IMR-90 (cell line): ENCODE measurements at regions not wholly inside any gene's neighbourhood (a gene's known extent, or its start where the extent isn't known, plus 50 kb on each side); places are given as distances from the start of the nearest gene placed in this dataset.

Source experiments
- ATAC-seq: fragments of 200-7000 bp; cut with Tn5 transposase; 2 replicates; pipeline ENCODE4 v1.9.1; 2020; ENCODE audit warnings: low read depth, mild to moderate bottlenecking, moderate library complexity
- BruUV-seq: library from RNA; stranded (reverse); fragments of 400-500 nt; replicated peaks from 2 replicates; lab custom pipeline; 2021; lab: Mats Ljungman, UMichigan
- CTCF ChIA-PET: fragments of 300-600 bp; formaldehyde crosslinking; extraction: SDS; loops from one replicate; lab custom pipeline; 2021; ENCODE audit warnings: antibody characterized with exemption; lab: Yijun Ruan, JAX
- POLR2A ChIA-PET: fragments of 300-600 bp; sonication (Branson Sonifier 250); formaldehyde crosslinking; loops from one replicate; lab custom pipeline; 2022; ENCODE audit warnings: antibody characterized with exemption; ENCODE audit not compliant: unreplicated experiment; lab: Charles Lee
- DNase-seq: peaks from one replicate; pipeline ENCODE4 v3.0.0; 2013
- H2AFZ ChIP-seq: replicated peaks from 2 replicates; pipeline ENCODE3; 2013; ENCODE audit warnings: low read length, mild to moderate bottlenecking; ENCODE audit not compliant: poor library complexity
- H2AK5ac ChIP-seq: 2 replicates; pipeline ENCODE4 v1.6.1; 2013; ENCODE audit warnings: low read depth, low read length, inconsistent platforms
- H2AK9ac ChIP-seq: replicated peaks from 2 replicates; pipeline ENCODE3; 2013; ENCODE audit warnings: mild to moderate bottlenecking, low read depth, low read length, moderate library complexity; ENCODE audit not compliant: poor library complexity
- H2BK120ac ChIP-seq: 2 replicates; pipeline ENCODE4 v1.6.1; 2013; ENCODE audit warnings: low read depth, low read length, inconsistent platforms
- H2BK15ac ChIP-seq: 3 replicates; pipeline ENCODE4 v1.6.1; 2013; ENCODE audit warnings: low read depth, low read length, inconsistent platforms
- H2BK20ac ChIP-seq: 2 replicates; pipeline ENCODE4 v1.6.1; 2013; ENCODE audit warnings: low read depth, mild to moderate bottlenecking, inconsistent platforms, low read length, moderate library complexity
- H2BK5ac ChIP-seq: 2 replicates; pipeline ENCODE4 v1.6.1; 2013; ENCODE audit warnings: mild to moderate bottlenecking, low read depth, low read length, inconsistent platforms; ENCODE audit not compliant: poor library complexity, severe bottlenecking
- H3K14ac ChIP-seq: replicated peaks from 2 replicates; pipeline ENCODE4 v1.6.1; 2013; ENCODE audit warnings: low read depth, low read length, inconsistent platforms
- H3K18ac ChIP-seq: 2 replicates; pipeline ENCODE4 v1.6.1; 2013; ENCODE audit warnings: low read depth, low read length, control low read depth
- H3K23ac ChIP-seq: 2 replicates; pipeline ENCODE4 v1.6.1; 2013; ENCODE audit warnings: low read depth, low read length, inconsistent platforms
- H3K27ac ChIP-seq: 2 replicates; pipeline ENCODE4 v1.5.1; 2013; ENCODE audit warnings: mild to moderate bottlenecking, control low read depth, low read length; ENCODE audit not compliant: insufficient read depth
- H3K27me3 ChIP-seq: 2 replicates; pipeline ENCODE4 v1.6.1; 2013; ENCODE audit warnings: low read length; ENCODE audit not compliant: control insufficient read depth, insufficient read depth
- H3K36me3 ChIP-seq: 2 replicates; pipeline ENCODE4 v1.6.1; 2013; ENCODE audit warnings: low read length, mixed read lengths; ENCODE audit not compliant: control insufficient read depth, insufficient read depth
- H3K4ac ChIP-seq: 2 replicates; pipeline ENCODE4 v1.6.1; 2013; ENCODE audit warnings: low read depth, low read length, inconsistent platforms
- H3K4me1 ChIP-seq: 2 replicates; pipeline ENCODE4 v1.6.1; 2013; ENCODE audit warnings: low read length, mixed read lengths; ENCODE audit not compliant: control insufficient read depth, insufficient read depth
- H3K4me2 ChIP-seq: 2 replicates; pipeline ENCODE4 v1.6.1; 2013; ENCODE audit warnings: low read depth, mild to moderate bottlenecking, control low read depth, low read length, moderate library complexity
- H3K4me3 ChIP-seq: 2 replicates; pipeline ENCODE4 v1.5.1; 2013; ENCODE audit warnings: low read depth, mild to moderate bottlenecking, control low read depth, low read length, moderate library complexity; ENCODE audit not compliant: insufficient read depth
- H3K56ac ChIP-seq: 2 replicates; pipeline ENCODE4 v1.6.1; 2013; ENCODE audit warnings: low read length, inconsistent platforms; ENCODE audit not compliant: insufficient read depth; ENCODE audit errors: extremely low read depth
- H3K79me1 ChIP-seq, 2 experiments: 2 replicates each; pipeline ENCODE4 v1.6.1; 2013; ENCODE audit warnings: low read length in 2 of 2, inconsistent platforms in 1 of 2, low read depth in 1 of 2
- H3K9ac ChIP-seq: 2 replicates; pipeline ENCODE4 v1.6.1; 2013; ENCODE audit warnings: low read depth, low read length, control low read depth
- H3K9me1 ChIP-seq: 2 replicates; pipeline ENCODE4 v1.6.1; 2013; ENCODE audit warnings: low read length, inconsistent platforms; ENCODE audit not compliant: insufficient read depth
- H3K9me3 ChIP-seq: 2 replicates; pipeline ENCODE4 v1.6.1; 2013; ENCODE audit warnings: low read length; ENCODE audit not compliant: control insufficient read depth, insufficient read depth
- H4K20me1 ChIP-seq: 2 replicates; pipeline ENCODE4 v1.6.1; 2013; ENCODE audit warnings: low read length, inconsistent platforms; ENCODE audit not compliant: insufficient read depth
- H4K5ac ChIP-seq: 2 replicates; pipeline ENCODE4 v1.6.1; 2013; ENCODE audit warnings: mild to moderate bottlenecking, low read depth, low read length, control low read depth
- H4K8ac ChIP-seq, 2 experiments: 2 replicates each; pipeline ENCODE4 v1.6.1; 2013; ENCODE audit warnings: low read depth in 2 of 2, low read length in 2 of 2, control low read depth in 1 of 2, inconsistent platforms in 1 of 2
- H4K91ac ChIP-seq: 2 replicates; pipeline ENCODE4 v1.6.1; 2013; ENCODE audit warnings: low read depth, low read length, inconsistent platforms; ENCODE audit not compliant: insufficient read depth
- BHLHE40 ChIP-seq: fragments of 150-350 bp; IDR thresholded peaks from 2 replicates; pipeline ENCODE4 v1.6.1; 2016; ENCODE audit warnings: mild to moderate bottlenecking, low read depth, low read length
- CEBPB ChIP-seq: IDR thresholded peaks from 2 replicates; pipeline ENCODE4 v1.6.1; 2012; ENCODE audit warnings: low read depth, low read length, improper control_type of control experiment
- CHD1 ChIP-seq: IDR thresholded peaks from 2 replicates; pipeline ENCODE4 v1.6.1; 2012; ENCODE audit warnings: low read depth, low read length, improper control_type of control experiment
- FOS ChIP-seq: fragments of 150-350 bp; IDR thresholded peaks from 2 replicates; pipeline ENCODE4 v1.6.1; 2016; ENCODE audit warnings: low read depth, low read length
- MAFK ChIP-seq: IDR thresholded peaks from 2 replicates; pipeline ENCODE4 v1.6.1; 2012; ENCODE audit warnings: low read depth, low read length, improper control_type of control experiment
- MAZ ChIP-seq: IDR thresholded peaks from 2 replicates; pipeline ENCODE4 v1.6.1; 2012; ENCODE audit warnings: low read depth, mild to moderate bottlenecking, low read length, improper control_type of control experiment, moderate library complexity, borderline replicate concordance
- MXI1 ChIP-seq: IDR thresholded peaks from 2 replicates; pipeline ENCODE4 v1.6.1; 2012; ENCODE audit warnings: low read depth, mild to moderate bottlenecking, low read length, moderate library complexity, borderline replicate concordance
- NFE2L2 ChIP-seq: fragments of 150-350 bp; IDR thresholded peaks from 2 replicates; pipeline ENCODE4 v1.6.1; 2016; ENCODE audit warnings: low read depth, mild to moderate bottlenecking, low read length
- POLR2A ChIP-seq: IDR thresholded peaks from 2 replicates; pipeline ENCODE4 v1.6.1; 2012; ENCODE audit warnings: mild to moderate bottlenecking, low read depth, low read length
- RAD21 ChIP-seq: IDR thresholded peaks from 2 replicates; pipeline ENCODE4 v1.6.1; 2012; ENCODE audit warnings: low read length, improper control_type of control experiment
- RCOR1 ChIP-seq: IDR thresholded peaks from 2 replicates; pipeline ENCODE4 v1.6.1; 2012; ENCODE audit warnings: mild to moderate bottlenecking, low read length, improper control_type of control experiment; ENCODE audit not compliant: insufficient replicate concordance
- RFX5 ChIP-seq: IDR thresholded peaks from 2 replicates; pipeline ENCODE4 v1.8.0; 2012; ENCODE audit warnings: low read depth, mild to moderate bottlenecking, low read length, moderate library complexity
- SMC3 ChIP-seq: fragments of 150-350 bp; IDR thresholded peaks from 2 replicates; pipeline ENCODE4 v1.6.1; 2016; ENCODE audit warnings: low read depth, mild to moderate bottlenecking, antibody characterized with exemption, low read length, moderate library complexity
- USF2 ChIP-seq: fragments of 150-350 bp; IDR thresholded peaks from 2 replicates; pipeline ENCODE4 v1.6.1; 2017; ENCODE audit warnings: mild to moderate bottlenecking, antibody characterized with exemption, low read length, low read depth
- WGBS, 2 experiments: methylation state at CpG; one replicate each; pipeline versions ENCODE4 v1.1.5 to v1.1.7; 2013; ENCODE audit warnings: missing lambda C conversion rate in 2 of 2; ENCODE audit not compliant: insufficient read length in 1 of 2; ENCODE audit errors: extremely low coverage in 2 of 2; 5-methylcytosine and 5-hydroxymethylcytosine counted together
- dilution Hi-C: fragments of 300-500 bp; cut with HindIII; formaldehyde crosslinking; loops from one replicate; pipeline ENCODE4 v1.14.3; 2018; ENCODE audit warnings: low sequenced_read_pairs; ENCODE audit not compliant: unreplicated experiment
- in situ Hi-C: fragments of 300-500 bp; cut with MboI; formaldehyde crosslinking; loops from 3 replicates; pipeline ENCODE4 v1.14.3; 2019; ENCODE audit warnings: low sequenced_read_pairs, inconsistent platforms, mixed read lengths
- intact Hi-C: fragments of 100-400 bp; cut with micrococcal nuclease; formaldehyde crosslinking; loops from 2 replicates; pipeline ENCODE4 v1.10.0; 2022
- TF ChIP-seq, protein P1 (sequence below): conservative IDR thresholded peaks from 2 replicates; pipeline ENCODE4 v1.5.1; 2012; ENCODE audit warnings: mild to moderate bottlenecking, low read depth, low read length, improper control_type of control experiment
- TF ChIP-seq, protein P2 (sequence below): fragments of 150-350 bp; IDR thresholded peaks from 2 replicates; pipeline ENCODE4 v1.6.1; 2016; ENCODE audit warnings: low read depth, mild to moderate bottlenecking, low read length, moderate library complexity, borderline replicate concordance

GRCh38 chr14:96730386-96730785 is 66.8 kb upstream of the VRK1 start:
- CTCF ChIA-PET: interaction anchor here (1.2 kb wide), 1 partner anchor 10 kb away, joined by 3 read pairs; no protein-coding TSS in a partner anchor
- no peak overlapping the region for H3K14ac ChIP-seq
- no peaks in the 10 kb centered on the region for H3K79me1 ChIP-seq
- H4K91ac ChIP-seq: no peak overlapping the region
- no peak overlapping the region for H3K18ac ChIP-seq
- dilution Hi-C loops (no loop called here), in situ Hi-C loops (no loop called here), intact Hi-C loops (no loop called here)
- no peak overlapping the region for H2BK15ac ChIP-seq
- no peaks in the 10 kb centered on the region for H3K36me3 ChIP-seq
- H2BK20ac ChIP-seq: no peak overlapping the region
- POLR2A ChIA-PET: no interaction called here
- no peak overlapping the region for H3K56ac ChIP-seq
- TF ChIP-seq MAZ (no peak), CHD1 (no peak), RCOR1 (no peak), POLR2A (no peak), BHLHE40 (no peak), FOS (no peak), MXI1 (no peak), CEBPB (no peak), RAD21 (no peak), USF2 (no peak), MAFK (no peak), SMC3 (no peak), NFE2L2 (no peak), RFX5 (no peak)
- TF ChIP-seq, protein P1, sequence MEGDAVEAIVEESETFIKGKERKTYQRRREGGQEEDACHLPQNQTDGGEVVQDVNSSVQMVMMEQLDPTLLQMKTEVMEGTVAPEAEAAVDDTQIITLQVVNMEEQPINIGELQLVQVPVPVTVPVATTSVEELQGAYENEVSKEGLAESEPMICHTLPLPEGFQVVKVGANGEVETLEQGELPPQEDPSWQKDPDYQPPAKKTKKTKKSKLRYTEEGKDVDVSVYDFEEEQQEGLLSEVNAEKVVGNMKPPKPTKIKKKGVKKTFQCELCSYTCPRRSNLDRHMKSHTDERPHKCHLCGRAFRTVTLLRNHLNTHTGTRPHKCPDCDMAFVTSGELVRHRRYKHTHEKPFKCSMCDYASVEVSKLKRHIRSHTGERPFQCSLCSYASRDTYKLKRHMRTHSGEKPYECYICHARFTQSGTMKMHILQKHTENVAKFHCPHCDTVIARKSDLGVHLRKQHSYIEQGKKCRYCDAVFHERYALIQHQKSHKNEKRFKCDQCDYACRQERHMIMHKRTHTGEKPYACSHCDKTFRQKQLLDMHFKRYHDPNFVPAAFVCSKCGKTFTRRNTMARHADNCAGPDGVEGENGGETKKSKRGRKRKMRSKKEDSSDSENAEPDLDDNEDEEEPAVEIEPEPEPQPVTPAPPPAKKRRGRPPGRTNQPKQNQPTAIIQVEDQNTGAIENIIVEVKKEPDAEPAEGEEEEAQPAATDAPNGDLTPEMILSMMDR: no peak
- TF ChIP-seq, protein P2, sequence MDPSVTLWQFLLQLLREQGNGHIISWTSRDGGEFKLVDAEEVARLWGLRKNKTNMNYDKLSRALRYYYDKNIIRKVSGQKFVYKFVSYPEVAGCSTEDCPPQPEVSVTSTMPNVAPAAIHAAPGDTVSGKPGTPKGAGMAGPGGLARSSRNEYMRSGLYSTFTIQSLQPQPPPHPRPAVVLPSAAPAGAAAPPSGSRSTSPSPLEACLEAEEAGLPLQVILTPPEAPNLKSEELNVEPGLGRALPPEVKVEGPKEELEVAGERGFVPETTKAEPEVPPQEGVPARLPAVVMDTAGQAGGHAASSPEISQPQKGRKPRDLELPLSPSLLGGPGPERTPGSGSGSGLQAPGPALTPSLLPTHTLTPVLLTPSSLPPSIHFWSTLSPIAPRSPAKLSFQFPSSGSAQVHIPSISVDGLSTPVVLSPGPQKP: no peak
- H4K20me1 ChIP-seq: no peaks in the 10 kb centered on the region
- no peak overlapping the region for H2AFZ ChIP-seq
- no peak overlapping the region for H2BK120ac ChIP-seq
- no peak overlapping the region for H2AK5ac ChIP-seq
- no peak overlapping the region for H2BK5ac ChIP-seq
- no peak overlapping the region for H3K4ac ChIP-seq
- no peaks in the 10 kb centered on the region for H3K9me3 ChIP-seq
- no TSS peak for BruUV-seq
- no peaks in the 10 kb centered on the region for H3K4me1 ChIP-seq
- H4K5ac ChIP-seq: no peak overlapping the region
- no peak overlapping the region for H3K23ac ChIP-seq
- no peaks in the 10 kb centered on the region for H3K9me1 ChIP-seq
- 57% methylated on average over 3 of the region's 7 CpGs; no CpG with 5 or more reads in 1 of the 2 experiments for WGBS, 2 experiments
- H4K8ac ChIP-seq: no peak overlapping the region
- peaks cover 9% of the 10 kb centered on the region for H3K27me3 ChIP-seq
- no peak for DNase-seq
- ATAC-seq: no peak
- H3K4me2 ChIP-seq: no peak overlapping the region
- H3K9ac ChIP-seq: no peak overlapping the region
- H2AK9ac ChIP-seq: no peak overlapping the region
- H3K4me3 ChIP-seq: no peak overlapping the region
- H3K27ac ChIP-seq: no peak overlapping the region
